GM18520 (cell line): ENCODE measurements at regions not wholly inside any gene's neighbourhood (a gene's known extent, or its start where the extent isn't known, plus 50 kb on each side); places are given as distances from the start of the nearest gene placed in this dataset.

Experiments
- ATAC-seq: cut with Tn5 transposase; IDR thresholded peaks from one replicate; pipeline ENCODE4 v1.9.1; 2021; ENCODE audit not compliant: unreplicated experiment

DNA sequence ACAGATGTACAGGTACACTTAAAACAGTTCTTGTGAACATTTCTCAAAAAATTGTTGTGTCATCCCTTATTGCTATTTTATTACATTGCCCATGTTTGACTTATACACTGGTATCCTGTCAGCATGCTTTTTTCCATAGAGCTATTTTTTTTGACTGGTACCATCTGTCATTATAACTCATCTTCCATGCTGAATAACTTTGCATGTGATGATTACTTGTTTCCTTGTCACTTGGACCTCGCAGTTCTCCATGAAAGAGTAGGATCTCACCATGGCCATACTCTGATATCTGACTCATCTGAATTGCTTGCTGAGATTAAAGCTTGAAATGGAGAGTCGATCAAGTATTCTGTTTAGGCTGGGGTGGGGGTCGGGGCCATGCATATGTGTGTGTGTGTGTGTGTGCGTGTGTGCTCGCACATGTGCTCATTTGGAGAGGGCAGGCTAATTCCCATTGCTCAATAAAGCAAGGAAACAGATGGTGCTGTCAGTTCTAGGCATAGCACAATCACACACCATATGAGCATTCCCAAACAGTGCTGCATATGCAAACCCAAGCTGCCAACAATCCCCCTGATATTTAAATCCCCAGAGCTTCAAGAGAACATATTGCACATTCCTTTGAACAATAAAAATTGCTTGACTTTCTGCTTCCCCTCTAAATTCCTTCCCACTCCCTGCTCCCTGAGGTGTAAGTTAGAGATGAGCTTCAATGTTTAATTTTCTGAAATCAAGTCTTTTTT lies 62.9 kb downstream of the NHLRC3 start:
- ATAC-seq: no peak

DNA sequence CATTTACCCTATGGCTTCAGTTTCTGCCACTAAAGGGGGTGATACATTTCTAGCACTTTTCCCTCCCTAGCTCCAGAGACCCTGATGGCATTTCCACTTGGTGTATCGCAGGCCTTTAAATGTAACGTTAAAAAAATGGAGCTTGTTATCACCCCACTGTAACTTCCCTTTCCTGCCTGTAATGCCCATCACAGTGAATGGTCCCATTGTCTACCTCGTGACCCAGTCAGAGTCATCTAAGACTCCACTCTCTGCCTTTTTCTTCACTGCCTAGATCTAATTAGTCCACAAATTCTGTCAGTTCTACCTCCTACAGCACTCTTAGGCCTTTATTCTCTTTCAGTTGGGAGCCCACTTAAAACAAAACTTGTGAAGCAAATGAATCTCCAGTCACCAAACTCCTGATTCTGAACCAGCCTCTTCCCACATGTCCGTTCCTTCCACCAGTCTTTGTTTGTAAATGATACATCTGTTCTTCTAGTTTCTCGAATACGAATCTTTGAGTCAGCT lies 64.8 kb downstream of the NHLRC3 start:
- ATAC-seq: no peak

GRCh38 chr13:39105110-39105509 lies 66.9 kb downstream of the NHLRC3 start:
- no peak for ATAC-seq

GRCh38 chr13:39106216-39107005 lies 68.2 kb downstream of the NHLRC3 start:
- ATAC-seq: no peak

GRCh38 chr13:39107561-39107960 lies 69.3 kb downstream of the NHLRC3 start:
- ATAC-seq: no peak

DNA sequence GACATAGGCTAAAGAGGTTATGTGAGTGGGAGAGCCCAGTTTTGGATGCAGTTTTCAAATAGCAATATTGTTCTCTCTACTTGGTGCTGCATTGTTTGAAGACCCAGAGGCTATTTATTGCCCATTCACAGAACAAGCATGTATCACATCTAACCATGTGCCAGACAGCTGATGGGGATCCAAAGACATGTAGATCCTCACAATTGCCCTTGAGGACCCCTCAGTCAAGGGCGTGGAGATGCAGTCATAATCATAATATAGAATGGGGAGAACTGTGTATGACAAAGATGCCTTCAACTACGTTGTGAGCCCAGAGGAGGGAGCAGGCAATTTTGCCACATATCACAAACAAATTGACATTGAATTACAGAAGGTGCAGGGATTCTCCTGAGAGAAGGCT lies 70.5 kb downstream of the NHLRC3 start:
- ATAC-seq: no peak

DNA sequence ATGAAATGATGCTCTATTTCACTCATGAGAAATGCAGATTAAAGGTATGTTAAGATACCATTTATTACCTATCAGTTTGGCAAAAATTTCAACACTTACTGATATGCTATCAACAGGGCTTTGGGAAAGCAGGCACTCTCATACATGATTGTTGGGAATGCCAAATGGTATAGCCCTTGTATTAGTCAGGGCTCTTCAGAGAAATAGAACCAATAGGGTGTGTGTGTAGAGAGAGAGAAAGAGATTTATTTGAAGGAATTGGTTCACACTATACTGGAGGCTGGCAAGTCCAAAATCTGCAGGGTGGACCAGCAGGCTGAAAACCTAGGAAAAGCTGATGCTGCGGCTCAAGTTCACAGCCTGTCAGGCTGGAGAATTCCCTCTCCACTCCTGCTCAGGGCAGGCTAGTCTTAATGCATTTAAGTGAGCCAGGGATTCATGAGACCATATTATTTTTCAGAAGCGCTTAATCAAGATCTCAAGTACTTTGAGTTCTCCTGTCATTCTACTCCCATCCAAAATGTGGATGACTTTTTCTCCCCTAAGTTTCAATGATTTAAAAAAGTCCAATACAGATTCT lies 72.4 kb downstream of the NHLRC3 start:
- no peak for ATAC-seq

DNA sequence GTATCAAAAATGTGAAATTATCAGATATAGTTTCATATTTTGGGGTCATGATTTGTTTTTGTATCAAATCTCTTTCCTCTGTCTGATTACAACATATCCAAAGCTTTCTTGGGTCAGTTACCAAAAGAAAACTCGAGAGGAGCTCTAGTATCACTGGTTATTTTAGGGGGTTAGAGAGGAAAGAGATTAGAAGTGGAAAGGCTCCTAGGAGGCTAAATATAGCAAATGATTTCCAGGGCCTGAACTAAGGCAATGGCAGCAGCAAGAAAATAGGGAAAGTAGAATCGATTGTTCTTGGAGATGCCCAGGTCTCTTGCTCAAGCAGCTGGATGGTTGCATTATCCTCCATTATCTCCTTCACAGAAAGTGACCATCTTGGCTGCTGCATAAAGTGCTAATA lies 72.9 kb downstream of the NHLRC3 start:
- no peak for ATAC-seq

GRCh38 chr13:39119422-39119821 lies 81.2 kb downstream of the NHLRC3 start:
- no peak for ATAC-seq

DNA sequence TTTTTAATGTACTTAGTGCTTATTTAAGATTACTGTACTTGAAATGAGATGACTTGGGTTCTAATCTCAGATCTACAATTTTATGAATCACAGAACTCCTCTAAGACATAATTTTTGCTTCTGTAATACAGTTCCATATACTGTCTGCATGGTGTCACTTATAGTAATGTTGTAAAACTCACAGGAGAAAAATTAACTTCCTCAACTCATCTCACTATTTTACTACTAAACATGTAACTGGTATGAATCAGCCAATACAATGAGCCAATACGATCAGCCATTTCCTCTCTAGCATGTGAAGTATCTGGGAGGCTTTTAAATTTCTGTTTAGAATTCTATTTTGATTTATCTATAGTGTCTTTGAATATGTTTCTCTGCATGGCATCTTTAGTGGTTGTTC lies 85.3 kb downstream of the NHLRC3 start:
- ATAC-seq: no peak

- ATAC-seq: no peak
These were observed 91.0 kb downstream of the NHLRC3 start for GRCh38 chr13:39129213-39129612.

- ATAC-seq: no peak
These were observed 92.0 kb downstream of the NHLRC3 start for GRCh38 chr13:39130301-39130700.

GRCh38 chr13:39132286-39133230 lies 94.3 kb downstream of the NHLRC3 start:
- no peak for ATAC-seq

GRCh38 chr13:39133781-39134180 lies 95.5 kb downstream of the NHLRC3 start:
- no peak for ATAC-seq

- no peak for ATAC-seq
These were observed 96.3 kb downstream of the NHLRC3 start for GRCh38 chr13:39134574-39134973.

GRCh38 chr13:39144391-39144790 lies 106.1 kb downstream of the NHLRC3 start:
- no peak for ATAC-seq

- ATAC-seq: no peak
These were observed 106.8 kb downstream of the NHLRC3 start for GRCh38 chr13:39144941-39145533.

- ATAC-seq: no peak
These were observed 110.3 kb downstream of the NHLRC3 start for GRCh38 chr13:39148513-39148961.

DNA sequence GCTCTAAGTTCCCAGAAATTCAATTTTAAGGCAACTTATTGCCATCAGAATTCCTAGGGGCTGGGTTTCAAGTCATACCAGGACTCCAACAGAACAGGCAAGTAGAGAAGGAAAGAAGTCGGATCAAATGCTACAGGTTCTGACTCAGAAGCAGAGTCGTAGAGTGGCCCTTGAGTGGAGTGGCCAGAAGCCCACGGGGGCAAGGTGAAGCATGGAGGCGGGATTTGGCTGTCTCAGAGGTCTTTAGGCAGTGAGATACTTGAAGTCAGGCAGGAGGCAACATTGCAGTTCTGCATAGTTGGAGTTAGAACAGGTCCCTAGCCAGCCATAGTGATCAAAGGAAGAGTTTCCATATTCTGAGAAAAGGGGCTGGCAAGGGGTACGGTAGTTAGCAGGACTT lies 111.6 kb downstream of the NHLRC3 start:
- ATAC-seq: no peak

- no peak for ATAC-seq
These were observed 115.8 kb downstream of the NHLRC3 start for GRCh38 chr13:39154041-39154440.
